HG02642 (cell line): ENCODE measurements at regions not wholly inside any gene's neighbourhood (a gene's known extent, or its start where the extent isn't known, plus 50 kb on each side); places are given as distances from the start of the nearest gene placed in this dataset.
"Not testable (repeated sequence)": the region's sequence is repeated elsewhere in the genome, so short reads cannot be mapped to it uniquely, and the experiment has no call there.

Experiments used
- ATAC-seq: cut with Tn5 transposase; IDR thresholded peaks from one replicate; pipeline ENCODE4 v1.9.1; 2021; ENCODE audit warnings: mild to moderate bottlenecking; ENCODE audit not compliant: unreplicated experiment, poor library complexity

GRCh38 chr14:51341338-51341737 is 101.3 kb downstream of the TMX1 start:
- no peak for ATAC-seq

- ATAC-seq = no peak
Measured at GRCh38 chr14:51342226-51342625, 102.2 kb downstream of the TMX1 start.

GRCh38 chr14:51351997-51352396 is 112.0 kb downstream of the TMX1 start:
- ATAC-seq = no peak

GRCh38 chr14:51353901-51354300 is 113.9 kb downstream of the TMX1 start:
- no peak for ATAC-seq

- no peak for ATAC-seq
Measured at GRCh38 chr14:51354846-51355245, 114.8 kb downstream of the TMX1 start.

- no peak for ATAC-seq
Measured at GRCh38 chr14:51356381-51356780, 116.3 kb downstream of the TMX1 start.

GRCh38 chr14:51357250-51357649 is 117.2 kb downstream of the TMX1 start:
- ATAC-seq = no peak

- ATAC-seq = no peak
Measured at GRCh38 chr14:51360592-51360991, 120.5 kb downstream of the TMX1 start.

GRCh38 chr14:51365241-51365965 is 125.4 kb downstream of the TMX1 start:
- ATAC-seq = no peak

GRCh38 chr14:51366460-51366859 is 126.4 kb downstream of the TMX1 start:
- ATAC-seq = not testable (repeated sequence)

- ATAC-seq = not testable (repeated sequence)
Measured at GRCh38 chr14:51366866-51367599, 127.0 kb downstream of the TMX1 start.

GRCh38 chr14:51367600-51367931 is 127.5 kb downstream of the TMX1 start:
- ATAC-seq = no peak

GRCh38 chr14:51368721-51369163 is 128.7 kb downstream of the TMX1 start:
- ATAC-seq = no peak

- no peak for ATAC-seq
Measured at GRCh38 chr14:51369814-51370213, 129.8 kb downstream of the TMX1 start.

- ATAC-seq = no peak
Measured at GRCh38 chr14:51370758-51371386, 130.8 kb downstream of the TMX1 start.

GRCh38 chr14:51377186-51377585 is 137.1 kb downstream of the TMX1 start:
- not testable (repeated sequence) for ATAC-seq

- no peak for ATAC-seq
Measured at GRCh38 chr14:51382506-51382905, 142.5 kb downstream of the TMX1 start.

GRCh38 chr14:51386411-51386810 is 146.4 kb downstream of the TMX1 start:
- no peak for ATAC-seq

- no peak for ATAC-seq
Measured at GRCh38 chr14:51386983-51387735, 147.1 kb downstream of the TMX1 start.

- ATAC-seq = no peak
Measured at GRCh38 chr14:51392416-51392815, 152.4 kb downstream of the TMX1 start.

- ATAC-seq = no peak
Measured at GRCh38 chr14:51394384-51394783, 154.3 kb downstream of the TMX1 start.
